LNCaP clone FGC (cell line): ENCODE measurements at regions not wholly inside any gene's neighbourhood (a gene's known extent, or its start where the extent isn't known, plus 50 kb on each side); places are given as distances from the start of the nearest gene placed in this dataset.

ENCODE experiments used
- DNase-seq: peaks from one replicate; pipeline ENCODE4 v3.0.0-alpha.2; 2011; ENCODE audit warnings: low read depth
- H3K4me3 ChIP-seq: 2 replicates; pipeline ENCODE4 v1.5.1; 2011; ENCODE audit warnings: mild to moderate bottlenecking, low read depth, low read length, control low read depth
- CTCF ChIP-seq: IDR thresholded peaks from 2 replicates; pipeline ENCODE4 v1.5.1; 2012; ENCODE audit warnings: mild to moderate bottlenecking; ENCODE audit not compliant: control insufficient read depth, insufficient read depth; ENCODE audit errors: extremely low read depth

- H3K4me3 ChIP-seq = no peak overlapping the region
- no peak for DNase-seq
- TF ChIP-seq CTCF = no peak
These were observed 120.4 kb downstream of the ZIC1 start for GRCh38 chr3:147529551-147529950.

GRCh38 chr3:147538034-147538433 lies 128.9 kb downstream of the ZIC1 start:
- TF ChIP-seq CTCF = no peak
- no peak overlapping the region for H3K4me3 ChIP-seq
- DNase-seq = no peak

GRCh38 chr3:147540921-147541320 lies 131.8 kb downstream of the ZIC1 start:
- TF ChIP-seq CTCF = no peak
- H3K4me3 ChIP-seq = no peak overlapping the region
- no peak for DNase-seq

GRCh38 chr3:147544290-147544689 lies 135.1 kb downstream of the ZIC1 start:
- no peak for DNase-seq
- no peak overlapping the region for H3K4me3 ChIP-seq

GRCh38 chr3:147551491-147551890 lies 142.3 kb downstream of the ZIC1 start:
- TF ChIP-seq CTCF = no peak
- H3K4me3 ChIP-seq = no peak overlapping the region
- DNase-seq = no peak

More at GRCh38 chr3:147544290-147544689, 135.1 kb downstream of the ZIC1 start:
- no peak for TF ChIP-seq CTCF

GRCh38 chr3:147554332-147554731 lies 145.2 kb downstream of the ZIC1 start:
- no peak overlapping the region for H3K4me3 ChIP-seq
- DNase-seq = no peak
- no peak for TF ChIP-seq CTCF

DNA sequence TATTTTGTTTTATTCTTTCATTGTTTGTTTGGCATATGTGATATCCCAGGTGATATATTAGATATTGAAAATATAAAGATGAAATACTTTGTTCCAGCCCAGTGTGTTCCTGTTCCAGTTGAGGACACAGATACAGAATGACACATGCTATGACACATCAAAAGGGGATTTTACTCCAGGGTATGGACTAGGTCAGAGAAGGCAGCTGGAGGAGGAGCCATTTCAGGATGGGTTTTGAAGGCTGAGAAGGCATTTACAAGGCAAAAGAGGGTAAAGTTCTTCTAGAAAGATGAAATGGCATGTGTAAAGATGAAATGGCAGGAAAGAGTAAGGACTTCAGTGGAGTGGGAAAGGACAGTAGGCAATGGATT lies 163.8 kb downstream of the ZIC1 start:
- DNase-seq = no peak
- no peak overlapping the region for H3K4me3 ChIP-seq
- no peak for TF ChIP-seq CTCF
